Loucy (cell line): ENCODE measurements at regions not wholly inside any gene's neighbourhood (a gene's known extent, or its start where the extent isn't known, plus 50 kb on each side); places are given as distances from the start of the nearest gene placed in this dataset.

Experiments used
- CTCF ChIP-seq: fragments of 200-600 bp; sonication (generic); conservative IDR thresholded peaks from 2 replicates; pipeline ENCODE4 v1.5.1; 2014; ENCODE audit warnings: mild to moderate bottlenecking, antibody characterized with exemption, low read length
- EZH2phosphoT487 ChIP-seq: fragments of 200-600 bp; IDR thresholded peaks from 2 replicates; pipeline ENCODE4 v1.6.1; 2018; ENCODE audit warnings: antibody characterized with exemption, mild to moderate bottlenecking, moderate library complexity, borderline replicate concordance

GRCh38 chr6:74731204-74731603 is 474.6 kb downstream of the COL12A1 start:
- TF ChIP-seq CTCF (no peak), EZH2phosphoT487 (no peak)
